Mesodermal cell (in vitro differentiated cells): ENCODE measurements at regions not wholly inside any gene's neighbourhood (a gene's known extent, or its start where the extent isn't known, plus 50 kb on each side); places are given as distances from the start of the nearest gene placed in this dataset.

Source experiments
- H3K27ac ChIP-seq: 2 replicates; pipeline ENCODE4 v1.7.0; 2013; ENCODE audit warnings: mild to moderate bottlenecking, low read depth, low read length, moderate library complexity; ENCODE audit not compliant: severe bottlenecking
- H3K36me3 ChIP-seq: 2 replicates; pipeline ENCODE4 v1.7.1; 2013; ENCODE audit warnings: mild to moderate bottlenecking, low read length, moderate library complexity; ENCODE audit not compliant: control insufficient read depth, insufficient read depth
- H3K4me1 ChIP-seq: one replicate; pipeline ENCODE4 v1.7.1; 2013; ENCODE audit warnings: mild to moderate bottlenecking, low read length; ENCODE audit not compliant: insufficient read depth, control insufficient read depth, poor library complexity, severe bottlenecking
- H3K4me3 ChIP-seq: 2 replicates; pipeline ENCODE4 v1.7.0; 2013; ENCODE audit warnings: low read length, control low read depth, mild to moderate bottlenecking; ENCODE audit not compliant: insufficient read depth, poor library complexity, severe bottlenecking; ENCODE audit errors: extremely low read depth
- H3K9me3 ChIP-seq: 2 replicates; pipeline ENCODE4 v1.7.1; 2013; ENCODE audit warnings: mild to moderate bottlenecking, low read length, moderate library complexity; ENCODE audit not compliant: control insufficient read depth
- WGBS, 2 experiments: methylation state at CpG; one replicate each; pipeline ENCODE4 v1.1.5; 2013; ENCODE audit warnings: missing lambda C conversion rate in 2 of 2; ENCODE audit not compliant: insufficient coverage in 2 of 2; 5-methylcytosine and 5-hydroxymethylcytosine counted together

DNA sequence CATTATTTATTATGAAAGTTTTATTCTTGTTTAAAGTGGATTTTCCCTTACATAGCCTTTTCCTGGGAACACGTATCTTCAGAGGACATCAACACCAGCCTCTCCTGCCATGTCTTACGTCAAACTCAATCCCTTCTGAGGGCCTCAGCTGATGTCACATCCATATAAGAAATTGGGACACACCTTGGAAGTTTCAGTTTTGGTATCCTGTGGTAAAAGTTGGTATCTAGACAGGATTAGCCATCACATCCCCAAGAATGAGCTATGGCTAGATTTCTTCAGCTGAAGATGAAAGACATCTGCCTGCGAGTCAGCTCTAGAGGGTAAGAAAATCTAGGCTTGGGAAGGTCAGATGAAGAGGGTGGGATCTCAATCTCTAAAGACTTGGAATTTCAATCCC is 75.8 kb upstream of the ZNF516 start:
- Histone ChIP-seq H3K4me1 (peaks cover 8% of the 10 kb centered on the region), H3K4me3 (no peak overlapping the region), H3K9me3 (no peaks in the 10 kb centered on the region), H3K36me3 (no peaks in the 10 kb centered on the region), H3K27ac (no peak overlapping the region)
- 100% methylated on average over 1 of the region's 3 CpGs; no CpG with 5 or more reads in 1 of the 2 experiments for WGBS, 2 experiments

DNA sequence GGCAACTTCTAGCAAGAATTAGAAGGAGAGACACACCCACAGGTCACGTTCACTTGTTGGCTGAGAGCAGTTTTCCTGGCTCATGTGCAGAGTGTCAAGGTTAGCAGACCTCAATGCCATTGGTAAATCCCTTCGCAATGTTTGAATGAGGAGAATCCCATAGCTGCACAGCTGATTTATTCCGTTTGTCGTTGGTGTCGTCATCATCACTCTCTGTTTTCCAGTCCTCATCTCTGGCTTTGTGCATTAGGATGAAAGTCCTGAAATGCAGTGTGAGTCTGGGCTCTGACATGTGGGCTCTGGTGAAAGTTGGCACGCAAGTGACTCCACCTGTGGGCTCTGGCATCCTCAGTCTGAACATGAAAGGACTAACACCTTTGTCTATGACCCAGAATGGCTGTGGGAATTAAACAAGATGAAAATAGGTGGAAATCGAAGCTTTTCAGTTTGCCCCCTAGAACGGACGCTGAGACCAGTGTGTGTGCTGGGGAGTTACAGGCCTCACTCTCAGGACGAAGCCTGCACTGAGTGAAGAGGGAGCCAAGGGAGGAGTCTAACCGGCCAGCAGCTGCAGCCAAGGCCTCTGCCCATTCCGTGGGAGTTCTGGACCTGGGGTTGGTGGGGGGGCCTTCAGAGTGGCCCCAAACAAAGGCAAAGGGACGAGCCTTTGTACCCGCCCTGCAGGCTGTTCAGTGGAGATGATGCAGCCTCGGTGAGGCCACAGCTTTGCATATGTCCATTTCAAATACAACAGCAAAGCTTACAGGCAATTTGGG is 74.8 kb upstream of the ZNF516 start:
- no peak overlapping the region for H3K27ac ChIP-seq
- H3K36me3 ChIP-seq = no peaks in the 10 kb centered on the region
- no peak overlapping the region for H3K4me3 ChIP-seq
- H3K9me3 ChIP-seq = no peaks in the 10 kb centered on the region
- peaks cover 14% of the 10 kb centered on the region for H3K4me1 ChIP-seq
- WGBS, 2 experiments = 80 to 88% methylated on average over 10 to 12 of the region's 15 CpGs

GRCh38 chr18:76568731-76569130 is 73.7 kb upstream of the ZNF516 start:
- WGBS, 2 experiments = 80 to 100% methylated on average over 1 of the region's 1 CpG
- peaks cover 12% of the 10 kb centered on the region for H3K4me1 ChIP-seq
- H3K9me3 ChIP-seq = peaks cover 2% of the 10 kb centered on the region
- H3K27ac ChIP-seq = no peak overlapping the region
- no peaks in the 10 kb centered on the region for H3K36me3 ChIP-seq
- H3K4me3 ChIP-seq = no peak overlapping the region

GRCh38 chr18:76567835-76568445 is 72.9 kb upstream of the ZNF516 start:
- Histone ChIP-seq H3K36me3 (no peaks in the 10 kb centered on the region), H3K4me1 (peaks cover 9% of the 10 kb centered on the region), H3K27ac (no peak overlapping the region), H3K9me3 (peaks cover 3% of the 10 kb centered on the region), H3K4me3 (no peak overlapping the region)
- 92 to 95% methylated on average over 9 to 13 of the region's 13 CpGs for WGBS, 2 experiments

GRCh38 chr18:76566987-76567386 is 71.9 kb upstream of the ZNF516 start:
- Histone ChIP-seq H3K27ac (no peak overlapping the region), H3K9me3 (peaks cover 3% of the 10 kb centered on the region), H3K36me3 (no peaks in the 10 kb centered on the region), H3K4me3 (no peak overlapping the region), H3K4me1 (peaks cover 6% of the 10 kb centered on the region)
- WGBS, 2 experiments = 79 to 89% methylated on average over 4 to 5 of the region's 5 CpGs

GRCh38 chr18:76565238-76566173 is 70.5 kb upstream of the ZNF516 start:
- Histone ChIP-seq H3K9me3 (peaks cover 3% of the 10 kb centered on the region), H3K36me3 (no peaks in the 10 kb centered on the region), H3K4me1 (peaks cover 6% of the 10 kb centered on the region), H3K27ac (peak overlapping the region; percentile 69), H3K4me3 (no peak overlapping the region)
- WGBS, 2 experiments = 61 to 62% methylated on average over 20 of the region's 23 CpGs

GRCh38 chr18:76564655-76565237 is 69.7 kb upstream of the ZNF516 start:
- H3K9me3 ChIP-seq = peaks cover 3% of the 10 kb centered on the region
- peak overlapping the region; percentile 69 for H3K27ac ChIP-seq

GRCh38 chr18:76564117-76564516 is 69.1 kb upstream of the ZNF516 start:
- Histone ChIP-seq H3K9me3 (peaks cover 3% of the 10 kb centered on the region), H3K4me1 (peaks cover 6% of the 10 kb centered on the region), H3K36me3 (no peaks in the 10 kb centered on the region), H3K4me3 (no peak overlapping the region), H3K27ac (no peak overlapping the region)
- WGBS, 2 experiments = 93% methylated on average over 6 to 8 of the region's 8 CpGs

More at GRCh38 chr18:76564655-76565237, 69.7 kb upstream of the ZNF516 start:
- WGBS, 2 experiments = 74 to 84% methylated on average over 2 to 4 of the region's 4 CpGs
- H3K36me3 ChIP-seq = no peaks in the 10 kb centered on the region
- no peak overlapping the region for H3K4me3 ChIP-seq
- peaks cover 6% of the 10 kb centered on the region for H3K4me1 ChIP-seq

DNA sequence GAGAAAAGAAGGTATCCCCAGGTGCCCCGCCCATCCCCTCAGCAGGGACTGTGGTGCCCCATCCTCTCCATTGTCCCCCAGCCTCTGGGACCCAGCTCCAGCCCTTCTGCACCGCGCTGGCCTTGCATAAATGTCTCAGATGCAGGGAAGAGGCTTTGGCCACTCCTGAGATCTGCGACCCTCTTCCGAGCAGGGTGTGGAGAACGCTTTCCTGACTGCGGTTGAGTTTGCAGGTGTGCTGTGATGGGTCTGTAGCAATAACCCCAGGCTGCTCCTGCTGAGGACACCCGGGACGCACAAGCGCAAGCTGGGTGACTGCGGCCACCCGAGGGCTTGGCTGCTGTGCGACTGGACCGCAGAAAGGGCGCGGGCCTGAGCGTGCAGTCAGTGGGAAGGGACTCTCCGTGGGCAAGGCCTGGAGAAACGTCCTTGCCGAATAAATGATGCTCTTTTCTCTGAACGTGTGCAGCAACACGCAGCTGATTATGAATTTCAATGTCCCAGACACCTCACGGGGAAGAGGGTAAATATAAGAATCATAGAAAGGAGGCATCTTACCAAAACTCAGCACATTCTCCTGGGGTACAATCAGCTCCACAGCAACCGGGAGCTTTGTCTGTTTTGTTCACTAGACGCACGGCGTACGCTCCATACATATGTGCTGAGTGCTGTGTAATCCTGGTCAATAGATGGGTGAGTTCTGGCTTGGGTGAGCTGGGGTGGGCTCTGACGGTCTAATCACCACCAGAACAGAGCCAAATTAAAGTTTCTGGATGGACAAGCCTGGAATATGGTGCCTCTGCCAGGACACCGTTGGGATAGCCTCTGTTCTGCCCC is 67.5 kb upstream of the ZNF516 start:
- H3K4me1 ChIP-seq = peaks cover 6% of the 10 kb centered on the region
- H3K9me3 ChIP-seq = peaks cover 3% of the 10 kb centered on the region
- no peak overlapping the region for H3K27ac ChIP-seq
- 95 to 96% methylated on average over 27 to 29 of the region's 30 CpGs for WGBS, 2 experiments
- no peaks in the 10 kb centered on the region for H3K36me3 ChIP-seq
- H3K4me3 ChIP-seq = no peak overlapping the region
